GM12874 (cell line): ENCODE measurements at regions not wholly inside any gene's neighbourhood (a gene's known extent, or its start where the extent isn't known, plus 50 kb on each side); places are given as distances from the start of the nearest gene placed in this dataset.

Experiments used
- CTCF ChIP-seq: IDR thresholded peaks from 2 replicates; pipeline ENCODE4 v1.5.1; 2011; ENCODE audit warnings: low read depth, mild to moderate bottlenecking, control low read depth, low read length, moderate library complexity; ENCODE audit not compliant: insufficient read depth

GRCh38 chr17:13106171-13106570 lies 88.3 kb upstream of the ELAC2 start:
- no peak for TF ChIP-seq CTCF

GRCh38 chr17:13104576-13104975 lies 86.7 kb upstream of the ELAC2 start:
- no peak for TF ChIP-seq CTCF

GRCh38 chr17:13102477-13102876 lies 84.7 kb upstream of the ELAC2 start:
- TF ChIP-seq CTCF, result no peak

GRCh38 chr17:13099926-13100325 lies 82.1 kb upstream of the ELAC2 start:
- TF ChIP-seq CTCF, result no peak

- no peak for TF ChIP-seq CTCF
These were observed 81.4 kb upstream of the ELAC2 start for GRCh38 chr17:13099089-13099735.

GRCh38 chr17:13096291-13096690 lies 78.5 kb upstream of the ELAC2 start:
- TF ChIP-seq CTCF, result no peak

- no peak for TF ChIP-seq CTCF
These were observed 70.8 kb upstream of the ELAC2 start for GRCh38 chr17:13088666-13089065.
